Skeletal muscle tissue (tissue), 3 donors: ENCODE measurements at regions not wholly inside any gene's neighbourhood (a gene's known extent, or its start where the extent isn't known, plus 50 kb on each side); places are given as distances from the start of the nearest gene placed in this dataset.

Source experiments
- H3K27ac ChIP-seq: one replicate; pipeline ENCODE4 v1.7.0; 2013; ENCODE audit warnings: mild to moderate bottlenecking, low read depth, low read length, inconsistent platforms
- H3K27me3 ChIP-seq, 3 donors: one replicate each; pipeline ENCODE4 v1.7.0; 2013; ENCODE audit warnings: low read length in 3 of 3; ENCODE audit not compliant: control insufficient read depth in 3 of 3, insufficient read depth in 3 of 3
- H3K36me3 ChIP-seq, 3 donors: one replicate each; pipeline ENCODE4 v1.7.0; 2013; ENCODE audit warnings: low read length in 3 of 3; ENCODE audit not compliant: control insufficient read depth in 3 of 3, insufficient read depth in 3 of 3
- H3K4me1 ChIP-seq, 3 donors: one replicate each; pipeline ENCODE4 v1.7.0; 2013; ENCODE audit warnings: low read length in 3 of 3, mild to moderate bottlenecking in 3 of 3; ENCODE audit not compliant: control insufficient read depth in 3 of 3, insufficient read depth in 3 of 3
- H3K4me3 ChIP-seq, 3 donors: one replicate each; pipeline ENCODE4 v1.7.0; 2013; ENCODE audit warnings: low read length in 3 of 3
- H3K9ac ChIP-seq, 3 donors: one replicate each; pipeline ENCODE4 v1.7.0; 2013; ENCODE audit warnings: low read length in 3 of 3, mild to moderate bottlenecking in 3 of 3, moderate library complexity in 2 of 3, low read depth in 1 of 3
- H3K9me3 ChIP-seq, 3 donors: one replicate each; pipeline ENCODE4 v1.7.0; 2013; ENCODE audit warnings: low read length in 3 of 3; ENCODE audit not compliant: control insufficient read depth in 3 of 3
- donor health status: Osteomylitis.

DNA sequence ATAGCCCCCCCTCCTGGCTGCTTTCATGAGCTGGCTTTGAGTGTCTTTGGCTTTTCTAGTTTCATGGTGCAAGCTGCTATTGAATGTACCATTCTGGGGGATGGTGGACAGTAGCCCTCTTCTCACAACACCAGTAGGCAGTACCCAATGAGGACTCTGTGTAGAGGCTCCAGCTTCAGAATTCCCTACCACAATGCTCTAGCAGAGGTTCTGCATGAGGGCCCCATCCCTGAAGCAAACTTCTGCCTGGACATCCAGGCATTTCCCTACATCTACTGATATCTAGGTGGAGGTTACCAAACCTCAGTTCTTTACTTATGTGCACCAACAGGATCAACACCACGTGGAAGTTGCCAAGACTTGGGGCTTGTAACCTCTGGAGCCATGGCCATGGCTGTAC, 1742.9 kb downstream of the SI start:
- H3K4me1 ChIP-seq, result no peaks in the 10 kb centered on the region
- no peaks in the 10 kb centered on the region for H3K36me3 ChIP-seq
- no peak overlapping the region for H3K4me3 ChIP-seq
- H3K27ac ChIP-seq, result no peak overlapping the region
- no peaks in the 10 kb centered on the region for H3K9me3 ChIP-seq
- H3K27me3 ChIP-seq, result no peaks in the 10 kb centered on the region
- H3K9ac ChIP-seq, result no peak overlapping the region

DNA sequence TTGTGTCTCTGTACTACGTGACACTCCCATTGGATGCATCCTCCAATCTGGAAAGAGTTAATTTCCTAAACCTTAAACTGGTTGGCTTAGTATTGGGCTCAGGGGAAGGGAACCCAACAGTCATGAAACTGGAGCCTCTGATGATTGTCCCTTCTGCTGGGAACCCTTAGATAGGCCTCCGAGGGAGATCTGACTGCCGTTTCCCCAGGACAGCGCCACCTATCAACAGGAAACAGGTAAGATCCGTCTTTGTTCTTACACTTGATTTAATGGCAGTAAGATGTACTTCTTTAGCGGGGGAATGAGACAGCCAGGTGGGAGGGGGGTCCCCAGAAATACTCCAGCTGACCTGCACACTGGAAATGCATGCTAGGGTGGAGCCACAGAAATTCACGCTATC, 1749.6 kb downstream of the SI start:
- no peaks in the 10 kb centered on the region for H3K27me3 ChIP-seq
- no peak overlapping the region for H3K9ac ChIP-seq
- no peaks in the 10 kb centered on the region for H3K4me1 ChIP-seq
- peaks cover 0 to 2% (median 0%) of the 10 kb centered on the region in 3 donors for H3K9me3 ChIP-seq
- H3K27ac ChIP-seq, result no peak overlapping the region
- no peak overlapping the region for H3K4me3 ChIP-seq
- no peaks in the 10 kb centered on the region for H3K36me3 ChIP-seq

DNA sequence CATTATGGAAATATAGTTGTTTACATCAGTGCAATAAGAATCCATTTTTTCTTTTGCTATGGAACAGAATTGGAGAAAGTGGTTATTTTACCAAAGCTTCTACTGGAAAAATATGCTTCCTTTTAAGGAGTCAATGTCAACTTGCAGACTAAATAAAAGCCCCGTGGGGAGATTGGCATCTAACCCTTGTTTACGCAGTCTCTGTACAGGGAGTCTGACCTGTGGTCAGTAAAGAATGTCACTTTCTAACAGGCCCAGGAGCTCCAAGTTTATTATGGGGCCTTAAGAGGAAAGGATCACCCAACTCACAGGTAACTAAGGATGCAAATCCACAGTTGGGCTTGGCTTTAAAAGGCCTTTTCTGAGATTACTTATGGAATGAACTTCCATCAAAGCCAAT, 1751.2 kb downstream of the SI start:
- Histone ChIP-seq H3K36me3 (no peaks in the 10 kb centered on the region), H3K9ac (no peak overlapping the region), H3K27ac (no peak overlapping the region), H3K4me3 (no peak overlapping the region), H3K27me3 (no peaks in the 10 kb centered on the region), H3K4me1 (no peaks in the 10 kb centered on the region), H3K9me3 (peaks cover 0 to 2% (median 0%) of the 10 kb centered on the region in 3 donors)

DNA sequence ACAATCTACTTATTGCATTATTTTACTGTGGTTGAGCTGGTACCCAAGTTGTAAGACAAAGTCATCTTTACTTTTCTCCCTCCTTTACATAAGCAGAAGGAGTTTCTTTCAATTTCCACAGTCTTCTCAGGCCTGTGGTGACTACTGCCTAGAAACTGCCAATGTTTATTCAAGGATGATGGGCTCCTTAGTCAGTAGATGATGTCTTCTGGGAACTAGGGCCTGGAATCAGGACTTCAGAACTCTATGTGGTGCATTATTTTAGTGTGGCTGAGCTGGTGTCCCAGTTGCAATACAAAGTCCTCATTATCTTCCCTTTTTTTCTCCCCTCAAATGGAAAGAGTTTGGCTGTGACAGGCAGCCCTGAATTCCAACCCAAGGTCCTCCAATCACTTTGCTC, 1762.5 kb downstream of the SI start:
- Histone ChIP-seq H3K4me1 (no peaks in the 10 kb centered on the region), H3K9me3 (no peaks in the 10 kb centered on the region), H3K9ac (no peak overlapping the region), H3K4me3 (no peak overlapping the region), H3K36me3 (no peaks in the 10 kb centered on the region), H3K27ac (no peak overlapping the region), H3K27me3 (no peaks in the 10 kb centered on the region)

DNA sequence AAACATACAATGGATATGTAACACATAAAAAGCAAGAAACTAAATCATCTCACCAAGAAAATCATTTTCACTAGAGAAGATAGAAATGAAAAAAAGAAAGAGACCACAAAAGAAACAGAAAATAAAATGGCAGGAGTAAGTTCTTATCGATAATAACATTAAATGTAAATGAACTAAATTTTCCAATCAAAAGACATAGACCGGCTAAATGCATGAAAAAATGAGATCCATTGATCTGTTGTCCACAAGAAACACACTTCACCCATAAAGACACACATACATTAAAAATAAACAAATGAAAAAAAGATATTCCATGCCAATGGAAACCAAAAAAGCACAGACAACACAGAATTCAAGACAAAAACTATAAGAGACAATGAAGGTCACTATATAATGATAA, 1771.9 kb downstream of the SI start:
- Histone ChIP-seq H3K27me3 (no peaks in the 10 kb centered on the region), H3K36me3 (no peaks in the 10 kb centered on the region), H3K9ac (no peak overlapping the region), H3K27ac (no peak overlapping the region), H3K4me3 (no peak overlapping the region), H3K9me3 (peaks cover 0 to 2% (median 0%) of the 10 kb centered on the region in 3 donors), H3K4me1 (no peaks in the 10 kb centered on the region)

DNA sequence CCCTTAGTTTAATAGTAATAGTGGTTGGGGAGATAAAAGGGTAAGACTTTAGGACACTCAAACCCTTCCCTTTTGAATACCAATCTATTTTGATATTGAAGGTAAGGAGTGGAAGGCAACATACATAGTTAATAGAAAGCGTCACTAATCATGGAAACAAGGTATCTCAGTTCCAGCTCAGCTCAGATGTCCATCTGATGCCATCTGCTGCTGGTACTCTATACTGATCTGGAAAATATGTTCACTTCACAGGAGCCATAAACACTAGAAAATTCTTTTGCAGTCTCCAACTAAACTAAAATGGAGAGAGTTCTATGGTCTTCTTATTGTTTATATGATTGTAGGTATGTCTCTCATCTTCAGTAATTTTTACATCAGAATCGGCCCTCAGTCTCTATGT, 1777.1 kb downstream of the OTOL1 start:
- no peak overlapping the region for H3K9ac ChIP-seq

DNA sequence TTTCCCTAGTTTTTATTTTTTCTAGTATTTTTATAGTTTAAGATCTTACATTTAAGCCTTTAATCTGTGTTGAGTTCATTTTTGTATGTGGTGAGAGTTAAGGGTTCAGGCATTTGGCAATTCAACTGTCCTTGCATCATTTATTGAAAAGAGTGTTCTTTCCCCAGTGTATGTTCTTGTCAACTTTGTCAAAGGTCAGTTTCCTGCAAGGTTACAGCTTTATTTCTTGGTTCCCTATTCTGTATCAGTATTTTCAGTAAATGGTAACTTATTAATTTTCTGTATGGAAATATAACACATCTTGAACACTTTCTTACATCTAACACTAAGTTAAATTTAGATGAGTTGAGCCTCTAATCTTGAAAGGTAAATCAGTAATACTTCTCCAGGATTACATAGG, 1770.1 kb downstream of the OTOL1 start:
- H3K4me1 ChIP-seq, result no peaks in the 10 kb centered on the region
- no peak overlapping the region for H3K4me3 ChIP-seq
- H3K27me3 ChIP-seq, result no peaks in the 10 kb centered on the region
- H3K36me3 ChIP-seq, result no peaks in the 10 kb centered on the region
- H3K9me3 ChIP-seq, result no peaks in the 10 kb centered on the region
- H3K9ac ChIP-seq, result no peak overlapping the region
- no peak overlapping the region for H3K27ac ChIP-seq

More for the DNA sequence above, 1777.1 kb downstream of the OTOL1 start:
- no peaks in the 10 kb centered on the region for H3K36me3 ChIP-seq
- H3K27ac ChIP-seq, result no peak overlapping the region
- H3K4me1 ChIP-seq, result no peaks in the 10 kb centered on the region
- H3K4me3 ChIP-seq, result no peak overlapping the region
- no peaks in the 10 kb centered on the region for H3K27me3 ChIP-seq
- no peaks in the 10 kb centered on the region for H3K9me3 ChIP-seq

DNA sequence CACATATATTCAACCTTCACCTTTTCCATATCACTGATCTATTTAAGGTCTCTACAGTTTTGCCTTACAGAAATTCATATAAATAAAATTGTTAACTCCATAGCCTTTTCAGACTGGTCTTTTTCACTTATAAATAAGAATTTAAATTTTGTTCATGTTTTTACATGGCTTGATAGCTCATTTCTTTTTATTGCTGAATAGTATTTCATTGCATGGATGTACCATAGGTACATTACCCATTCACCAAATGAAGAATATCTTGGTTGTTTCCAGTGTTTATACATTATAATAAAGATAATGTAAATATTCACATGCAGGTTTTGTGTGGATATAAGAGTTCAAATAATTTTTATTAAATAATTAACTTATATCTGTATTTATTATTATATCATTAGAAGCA, 1765.0 kb downstream of the OTOL1 start:
- Histone ChIP-seq H3K36me3 (no peaks in the 10 kb centered on the region), H3K27ac (no peak overlapping the region), H3K27me3 (no peaks in the 10 kb centered on the region), H3K9me3 (no peaks in the 10 kb centered on the region), H3K4me3 (no peak overlapping the region), H3K4me1 (no peaks in the 10 kb centered on the region), H3K9ac (no peak overlapping the region)

DNA sequence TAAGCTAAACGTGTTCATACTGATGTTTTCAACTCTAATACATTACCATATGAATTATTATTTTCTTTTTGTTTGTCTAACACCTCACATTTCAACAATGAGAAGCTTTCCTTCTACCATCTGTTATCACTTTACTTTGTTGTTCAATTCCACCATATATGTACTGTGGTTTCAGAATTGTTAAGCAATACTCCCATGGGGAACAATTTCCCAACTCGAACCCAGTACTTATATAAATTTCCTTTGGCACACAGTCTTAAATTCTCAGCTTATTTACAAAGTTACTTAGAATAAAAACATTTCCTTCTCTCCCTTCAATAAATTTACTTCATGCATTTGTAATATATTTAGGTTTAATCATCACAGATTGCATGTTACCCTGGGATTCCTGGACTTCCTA, 1764.4 kb downstream of the OTOL1 start:
- no peak overlapping the region for H3K4me3 ChIP-seq

DNA sequence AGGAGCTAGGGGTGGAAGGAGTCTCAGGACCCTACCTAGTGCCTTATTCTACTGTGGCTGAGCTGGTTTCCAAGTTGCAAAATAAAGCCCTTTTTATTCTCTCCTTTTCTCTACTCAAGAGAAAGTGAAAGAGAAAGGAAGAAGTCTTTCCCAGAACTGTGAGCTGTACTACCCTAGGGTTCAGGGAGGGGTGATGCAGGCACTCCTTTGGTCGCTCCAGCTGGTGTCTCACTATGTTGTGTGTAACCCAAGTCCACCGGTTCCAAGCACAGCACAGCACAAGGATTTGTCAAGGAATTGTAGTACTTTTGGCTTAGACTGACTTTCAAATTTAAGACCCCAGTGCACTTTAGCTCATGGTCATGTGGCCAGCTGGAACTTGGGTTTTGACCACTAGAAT, 1721.7 kb downstream of the OTOL1 start:
- no peaks in the 10 kb centered on the region for H3K27me3 ChIP-seq
- no peak overlapping the region for H3K4me3 ChIP-seq
- no peak overlapping the region for H3K27ac ChIP-seq
- no peaks in the 10 kb centered on the region for H3K4me1 ChIP-seq
- H3K9ac ChIP-seq, result no peak overlapping the region
- H3K36me3 ChIP-seq, result no peaks in the 10 kb centered on the region
- no peaks in the 10 kb centered on the region for H3K9me3 ChIP-seq

More for the DNA sequence above, 1764.4 kb downstream of the OTOL1 start:
- Histone ChIP-seq H3K36me3 (no peaks in the 10 kb centered on the region), H3K4me1 (no peaks in the 10 kb centered on the region), H3K27me3 (no peaks in the 10 kb centered on the region), H3K9ac (no peak overlapping the region), H3K9me3 (no peaks in the 10 kb centered on the region), H3K27ac (no peak overlapping the region)

DNA sequence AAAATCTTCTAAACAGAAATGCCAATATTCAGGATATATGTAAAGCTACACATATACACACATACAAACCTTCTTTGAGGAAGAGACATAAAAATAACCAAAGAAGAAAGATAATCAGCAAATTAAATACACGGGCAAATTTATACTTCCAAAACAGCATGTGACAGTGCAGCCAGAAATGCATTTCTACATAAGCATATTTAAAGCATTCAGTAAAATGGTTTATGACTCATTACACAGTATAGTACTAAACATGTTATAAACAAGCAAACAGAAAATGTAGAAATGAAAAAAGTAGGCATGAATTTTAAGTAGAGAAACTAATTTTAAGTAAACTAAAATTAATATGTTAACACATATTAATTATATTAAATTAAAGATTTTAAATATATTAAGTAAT, 1717.2 kb downstream of the OTOL1 start:
- Histone ChIP-seq H3K36me3 (no peaks in the 10 kb centered on the region), H3K9me3 (no peaks in the 10 kb centered on the region), H3K27ac (no peak overlapping the region), H3K9ac (no peak overlapping the region), H3K27me3 (no peaks in the 10 kb centered on the region), H3K4me3 (no peak overlapping the region), H3K4me1 (no peaks in the 10 kb centered on the region)
